ENCODE measurements at regions not wholly inside any gene's neighbourhood (a gene's known extent, or its start where the extent isn't known, plus 50 kb on each side); places are given as distances from the start of the nearest gene placed in this dataset.

- Mint-ChIP-seq H3K4me3 (ENCODE audit: low read depth, unreplicated experiment) (peak overlapping the region; percentile 56), H3K27me3 (ENCODE audit: unreplicated experiment) (peaks cover 60% of the 10 kb centered on the region), H3K9me3 (ENCODE audit: low read depth, unreplicated experiment) (no peaks in the 10 kb centered on the region), H3K36me3 (ENCODE audit: insufficient read depth, unreplicated experiment) (no peaks in the 10 kb centered on the region), H3K4me1 (ENCODE audit: low read depth, unreplicated experiment) (no peaks in the 10 kb centered on the region), H3K27ac (ENCODE audit: unreplicated experiment) (no peak overlapping the region)
- peak; percentile 51 for TF ChIP-seq CTCF (IDR thresholded peaks at IDR 0.05; ENCODE audit: unreplicated experiment)
- CTCF ChIA-PET = no interaction called here
- no TSS peak for BruUV-seq (replicated peaks)
- peak; percentile 74 for DNase-seq
- intact Hi-C loops (cut with micrococcal nuclease; ENCODE audit: unreplicated experiment) = no loop called here
Measured at GRCh38 chr1:239997515-239998311, 94.0 kb upstream of the FMN2 start.

- Mint-ChIP-seq H3K4me3 (ENCODE audit: low read depth, unreplicated experiment) (peak overlapping the region; percentile 56), H3K27me3 (ENCODE audit: unreplicated experiment) (peaks cover 55% of the 10 kb centered on the region), H3K9me3 (ENCODE audit: low read depth, unreplicated experiment) (no peaks in the 10 kb centered on the region), H3K27ac (ENCODE audit: unreplicated experiment) (no peak overlapping the region), H3K4me1 (ENCODE audit: low read depth, unreplicated experiment) (no peaks in the 10 kb centered on the region), H3K36me3 (ENCODE audit: insufficient read depth, unreplicated experiment) (no peaks in the 10 kb centered on the region)
- CTCF ChIA-PET = no interaction called here
- no peak for TF ChIP-seq CTCF (IDR thresholded peaks at IDR 0.05; ENCODE audit: unreplicated experiment)
- BruUV-seq (replicated peaks) = no TSS peak
- DNase-seq = no peak
- intact Hi-C loops (cut with micrococcal nuclease; ENCODE audit: unreplicated experiment) = no loop called here
Measured at GRCh38 chr1:239998312-239998649, 93.4 kb upstream of the FMN2 start.

- H3K36me3 Mint-ChIP-seq (ENCODE audit: insufficient read depth, unreplicated experiment) = no peaks in the 10 kb centered on the region
- TF ChIP-seq CTCF (IDR thresholded peaks at IDR 0.05; ENCODE audit: unreplicated experiment) = no peak
- CTCF ChIA-PET = no interaction called here
- no TSS peak for BruUV-seq (replicated peaks)
- no peak overlapping the region for H3K27ac Mint-ChIP-seq (ENCODE audit: unreplicated experiment)
- no peaks in the 10 kb centered on the region for H3K4me1 Mint-ChIP-seq (ENCODE audit: low read depth, unreplicated experiment)
- no peak overlapping the region for H3K4me3 Mint-ChIP-seq (ENCODE audit: low read depth, unreplicated experiment)
- H3K27me3 Mint-ChIP-seq (ENCODE audit: unreplicated experiment) = peaks cover 46% of the 10 kb centered on the region
- intact Hi-C loops (cut with micrococcal nuclease; ENCODE audit: unreplicated experiment) = no loop called here
- H3K9me3 Mint-ChIP-seq (ENCODE audit: low read depth, unreplicated experiment) = no peaks in the 10 kb centered on the region
- DNase-seq = no peak
Measured at GRCh38 chr1:239999170-239999569, 92.5 kb upstream of the FMN2 start.

- CTCF ChIA-PET = interaction anchor here (1.2 kb wide), 1 partner anchor 48 kb away, joined by 4 read pairs; no protein-coding TSS in a partner anchor
- DNase-seq = no peak
Measured at GRCh38 chr1:240000634-240001033, 91.0 kb upstream of the FMN2 start.

More at GRCh38 chr1:240000634-240001033, 91.0 kb upstream of the FMN2 start:
- intact Hi-C loops (cut with micrococcal nuclease; ENCODE audit: unreplicated experiment) = no loop called here
- no peaks in the 10 kb centered on the region for H3K4me1 Mint-ChIP-seq (ENCODE audit: low read depth, unreplicated experiment)
- H3K27me3 Mint-ChIP-seq (ENCODE audit: unreplicated experiment) = peaks cover 32% of the 10 kb centered on the region
- H3K4me3 Mint-ChIP-seq (ENCODE audit: low read depth, unreplicated experiment) = no peak overlapping the region
- no peak for TF ChIP-seq CTCF (IDR thresholded peaks at IDR 0.05; ENCODE audit: unreplicated experiment)
- no peak overlapping the region for H3K27ac Mint-ChIP-seq (ENCODE audit: unreplicated experiment)
- no TSS peak for BruUV-seq (replicated peaks)
- H3K36me3 Mint-ChIP-seq (ENCODE audit: insufficient read depth, unreplicated experiment) = no peaks in the 10 kb centered on the region
- no peaks in the 10 kb centered on the region for H3K9me3 Mint-ChIP-seq (ENCODE audit: low read depth, unreplicated experiment)
